ENCODE measurements at regions not wholly inside any gene's neighbourhood (a gene's known extent, or its start where the extent isn't known, plus 50 kb on each side); places are given as distances from the start of the nearest gene placed in this dataset.

DNA sequence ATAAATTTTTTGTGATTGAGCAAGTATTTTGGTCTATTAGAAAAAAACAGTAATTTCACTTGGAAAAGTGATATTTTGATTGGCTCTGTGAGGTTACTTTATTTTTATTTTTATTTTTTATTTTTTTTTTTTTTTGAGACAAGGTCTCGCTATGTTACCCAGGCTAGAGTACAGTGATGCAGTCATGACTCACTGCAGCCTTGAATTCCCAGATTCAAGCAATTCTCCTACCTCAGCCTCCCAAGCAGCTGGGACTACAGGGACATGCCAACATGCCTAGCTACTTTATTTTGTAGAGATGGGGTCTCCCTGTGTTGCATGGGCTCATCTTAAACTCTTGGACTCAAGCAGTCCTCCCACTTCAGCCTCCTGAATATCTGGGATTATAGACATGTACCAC is 60.9 kb upstream of the MGAT5 start:
- DNase-seq (ENCODE audit: low read depth in 1 of 2, low spot score in 1 of 2): no peak

DNA sequence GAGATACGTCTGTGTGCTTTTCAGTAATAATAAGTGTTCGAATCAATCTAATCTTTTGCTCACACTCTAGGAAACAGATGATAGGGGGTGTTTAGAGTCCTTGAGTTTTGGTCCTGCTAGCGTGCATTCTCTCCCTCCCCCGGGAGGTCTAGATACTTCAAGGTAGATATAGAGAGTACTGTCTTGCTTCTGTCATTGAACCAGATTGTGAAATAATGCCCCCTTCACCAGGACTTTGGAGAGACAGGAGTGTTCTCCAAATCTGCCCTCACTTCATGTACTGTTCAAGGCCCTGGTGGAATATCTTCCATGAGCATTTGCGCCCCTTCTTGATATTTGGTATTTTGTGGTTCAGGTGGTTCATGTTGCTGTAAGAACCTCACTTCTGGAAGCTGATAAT is 59.4 kb upstream of the MGAT5 start:
- no peak for DNase-seq (ENCODE audit: low read depth in 1 of 2, low spot score in 1 of 2)

DNA sequence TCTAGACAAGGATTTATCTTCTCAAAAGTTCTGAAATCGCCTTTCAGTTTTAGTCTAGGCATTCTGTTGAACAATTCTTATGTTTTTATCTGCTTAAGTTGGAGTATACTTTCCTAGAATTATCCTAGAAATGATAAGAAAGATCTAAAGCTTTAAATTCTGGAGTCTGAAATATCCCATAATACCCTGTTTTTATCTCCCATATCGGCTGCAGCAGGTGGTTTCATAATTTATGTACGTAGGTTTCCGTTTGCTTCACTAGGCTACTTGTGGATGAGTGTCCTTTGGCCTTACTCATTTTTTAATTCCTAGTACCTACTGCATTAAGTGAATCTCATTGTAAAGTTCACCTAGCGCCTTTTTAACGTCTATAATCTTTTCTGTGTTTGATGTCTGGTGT is 58.5 kb upstream of the MGAT5 start:
- no peak for DNase-seq (ENCODE audit: low read depth in 1 of 2, low spot score in 1 of 2)

DNA sequence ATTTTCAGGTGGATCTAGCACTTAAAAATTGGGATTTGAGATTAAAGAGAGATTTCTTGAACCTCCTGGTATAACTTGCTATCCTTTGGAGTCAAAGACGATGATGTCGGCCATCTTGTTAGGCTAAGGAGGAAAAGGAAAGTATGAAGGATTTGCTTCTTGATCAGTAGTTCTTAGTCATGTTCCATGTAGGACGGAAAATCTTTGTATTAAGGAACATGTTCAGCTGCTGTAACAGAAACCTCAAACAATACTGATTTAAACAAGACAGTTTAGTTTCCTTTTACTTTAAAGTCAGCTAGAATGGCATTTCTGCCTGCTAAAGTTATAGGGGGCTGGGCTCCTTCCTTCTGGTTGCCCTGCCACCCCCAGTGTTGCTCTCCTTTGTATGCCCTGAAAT is 56.4 kb upstream of the MGAT5 start:
- DNase-seq (ENCODE audit: low read depth in 1 of 2, low spot score in 1 of 2): no peak

DNA sequence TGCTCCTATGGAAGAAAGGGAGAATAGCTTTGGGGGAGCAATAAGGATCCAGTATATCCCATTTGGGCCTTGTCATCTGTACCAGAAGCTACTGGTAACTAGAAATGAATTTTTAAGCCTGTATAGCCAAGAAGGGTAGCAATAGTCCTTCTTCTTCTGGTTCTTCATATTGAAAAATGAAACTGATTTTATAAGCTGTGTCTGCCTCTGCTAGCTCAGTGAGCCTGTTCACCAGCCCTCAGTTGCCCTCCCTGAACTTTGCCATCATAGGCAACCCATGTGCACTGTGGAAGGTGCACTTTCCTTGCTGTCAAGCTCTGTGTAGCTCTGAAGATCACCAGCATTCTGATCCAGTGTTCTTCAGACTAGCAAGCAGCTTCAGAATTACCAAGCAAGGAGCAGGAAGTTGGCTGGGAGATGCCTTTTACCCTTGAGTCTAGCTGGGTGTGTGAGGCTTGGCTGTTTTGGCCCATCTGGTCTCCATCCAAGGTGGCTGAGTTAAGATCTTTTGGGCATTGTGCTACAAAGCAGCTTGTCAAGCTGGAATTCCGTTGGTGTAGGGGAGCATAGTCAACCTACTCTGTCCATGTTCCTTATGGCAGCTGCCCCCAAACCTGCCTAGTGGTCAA is 55.8 kb upstream of the MGAT5 start:
- no peak for DNase-seq (ENCODE audit: low read depth in 1 of 2, low spot score in 1 of 2)

DNA sequence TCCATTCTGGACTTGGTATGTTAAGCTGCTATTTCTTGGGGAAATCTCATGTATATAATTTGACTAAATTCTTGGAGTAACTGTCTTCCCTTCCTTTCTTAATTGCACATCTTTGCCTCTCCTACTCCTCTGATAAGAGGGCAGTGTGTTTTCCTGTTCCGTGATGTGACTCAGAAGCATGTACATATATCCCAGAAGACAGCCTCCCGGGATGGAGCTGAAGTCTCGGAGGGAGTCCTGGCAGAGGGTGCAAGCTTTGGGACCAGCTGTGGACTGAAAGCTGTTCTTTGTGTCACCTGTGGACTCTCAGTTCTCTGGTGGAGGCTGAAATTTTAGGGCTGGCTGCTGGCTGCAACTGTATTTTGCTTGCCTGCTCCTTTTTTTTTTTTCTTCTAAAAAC is 54.7 kb upstream of the MGAT5 start:
- no peak for DNase-seq (ENCODE audit: low read depth in 1 of 2, low spot score in 1 of 2)

DNA sequence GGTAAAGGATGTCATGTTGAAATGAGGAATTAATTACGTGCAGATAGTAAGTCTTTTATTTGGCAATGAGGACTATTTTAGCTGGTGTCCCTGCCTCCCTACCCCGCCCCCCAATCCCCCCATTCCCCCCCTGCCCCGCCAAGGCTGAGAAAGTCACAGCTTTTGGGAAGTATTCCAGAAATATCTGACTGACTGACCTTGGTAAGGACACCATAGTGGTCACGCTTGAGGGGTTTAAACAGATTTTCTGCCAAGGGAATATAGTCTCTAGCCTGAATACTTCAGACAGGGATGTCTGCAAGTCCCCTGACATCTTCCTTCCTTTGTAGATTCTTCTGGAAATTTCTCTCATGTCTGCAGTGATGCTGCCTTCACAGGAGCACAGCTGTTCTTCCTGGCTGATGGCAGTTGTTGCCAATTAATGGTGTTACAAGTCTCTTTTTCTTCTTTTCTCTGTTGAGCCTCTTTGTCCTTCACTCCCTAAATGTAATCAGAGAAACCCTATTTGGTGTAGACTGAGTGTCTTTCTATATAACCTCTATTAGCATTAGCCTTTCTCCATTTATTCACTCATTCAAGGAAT is 53.7 kb upstream of the MGAT5 start:
- DNase-seq (ENCODE audit: low read depth in 1 of 2, low spot score in 1 of 2): no peak

DNA sequence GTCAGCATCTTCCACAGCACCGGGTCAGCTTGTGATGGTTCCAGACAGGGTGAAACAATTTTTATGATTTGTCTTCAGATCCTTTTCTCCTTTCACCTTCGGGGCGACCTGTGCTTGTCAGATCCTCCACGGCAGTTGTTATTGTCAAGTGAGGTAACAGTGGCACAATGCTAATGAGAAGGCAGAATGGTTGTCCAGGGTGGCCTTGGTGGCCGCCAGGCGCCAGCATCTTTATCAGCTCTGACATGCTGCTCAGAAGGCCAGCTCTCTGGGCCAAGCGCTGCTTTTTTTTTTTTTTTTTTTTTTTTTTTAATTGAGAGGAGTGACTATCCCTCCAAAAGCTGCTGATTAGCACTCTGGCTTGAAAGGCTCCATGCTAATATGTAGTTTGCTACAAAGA is 52.3 kb upstream of the MGAT5 start:
- no peak for DNase-seq (ENCODE audit: low read depth in 1 of 2, low spot score in 1 of 2)

DNA sequence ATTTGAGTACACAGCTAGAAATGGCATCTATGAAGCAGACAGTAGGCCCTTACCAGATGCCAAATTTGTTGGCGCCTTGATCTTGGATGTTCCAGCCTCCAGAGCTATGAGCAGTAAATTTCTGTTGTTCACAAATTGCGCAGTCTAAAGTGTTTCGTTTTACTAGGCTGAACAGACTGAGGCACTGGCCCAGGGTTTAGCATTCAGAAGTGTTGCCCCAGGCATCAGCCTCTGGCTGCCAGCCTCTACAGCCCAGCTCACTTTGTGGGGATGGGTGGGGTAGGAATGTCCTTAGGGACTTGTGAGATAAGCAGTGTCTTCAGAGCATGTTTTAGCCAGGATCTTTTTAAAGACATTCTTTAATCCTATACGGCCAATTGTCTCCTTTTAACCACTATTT is 51.5 kb upstream of the MGAT5 start:
- no peak for DNase-seq (ENCODE audit: low read depth in 1 of 2, low spot score in 1 of 2)

DNA sequence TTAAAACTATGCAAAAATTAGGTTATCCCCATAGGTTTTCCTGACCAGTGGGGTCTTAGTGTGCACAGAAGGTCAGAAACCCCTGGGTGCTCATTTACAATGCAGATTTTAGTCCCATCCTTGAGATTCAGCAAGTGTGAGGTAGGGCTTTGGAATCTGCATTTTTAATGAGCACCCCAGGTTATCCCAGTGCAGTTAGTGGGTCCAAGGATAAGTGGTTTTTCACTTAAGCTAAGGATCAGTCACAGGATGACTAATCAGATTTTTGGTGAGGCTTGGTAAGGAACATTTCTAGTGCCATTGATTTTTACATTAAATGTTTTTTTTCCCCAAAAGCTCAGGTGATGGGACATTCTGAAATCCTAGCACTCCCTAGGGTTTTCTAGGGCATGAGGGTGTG is 50.7 kb upstream of the MGAT5 start:
- no peak for DNase-seq (ENCODE audit: low read depth in 1 of 2, low spot score in 1 of 2)

Data from stimulated activated CD4-positive, alpha-beta T cell treated with anti-CD3 and anti-CD28 coated beads, Interleukin-15, amount 100 ng/mL, for 1 hour (primary cell).